Prostate gland (tissue), 2 donors: ENCODE measurements at regions not wholly inside any gene's neighbourhood (a gene's known extent, or its start where the extent isn't known, plus 50 kb on each side); places are given as distances from the start of the nearest gene placed in this dataset.

Experiments used
- DNase-seq: peaks from one replicate; pipeline ENCODE4 v3.0.0-alpha.2; 2019; ENCODE audit warnings: low spot score
- H3K27ac ChIP-seq, 2 donors: fragments of 200-600 bp; sonication (generic); 2 replicates each; pipeline ENCODE4 v1.5.1; 2017 to 2019
- H3K27me3 ChIP-seq: fragments of 200-600 bp; sonication (generic); replicated peaks from 2 replicates; pipeline ENCODE4 v1.5.1; 2019; ENCODE audit not compliant: insufficient read depth
- H3K36me3 ChIP-seq, 2 donors: fragments of 200-600 bp; sonication (generic); 1 replicate in 1 of 2; 2 replicates in 1 of 2; pipeline versions ENCODE4 v1.5.1 to v1.8.1; 2017 to 2019
- H3K4me1 ChIP-seq: fragments of 200-600 bp; sonication (generic); replicated peaks from 2 replicates; pipeline ENCODE4 v1.5.1; 2019
- H3K4me3 ChIP-seq, 2 donors: fragments of 200-600 bp; sonication (generic); 2 replicates each; pipeline ENCODE4 v1.5.1; 2017 to 2019
- H3K9me3 ChIP-seq: fragments of 200-600 bp; sonication (generic); 2 replicates; pipeline ENCODE4 v1.5.1; 2017
- CTCF ChIP-seq, 4 experiments: fragments of 200-600 bp in 2 of 4; fragments of 450-650 bp in 2 of 4; sonication (generic) in 2 of 4; IDR thresholded peaks; 1 replicate in 3 of 4; 2 replicates in 1 of 4; pipeline ENCODE4 v1.5.1; 2016 to 2019; ENCODE audit warnings: antibody characterized with exemption in 4 of 4, mild to moderate bottlenecking in 2 of 4, moderate library complexity in 2 of 4
- POLR2A ChIP-seq: fragments of 450-650 bp; IDR thresholded peaks from one replicate; pipeline ENCODE4 v1.6.1; 2016; ENCODE audit warnings: antibody characterized with exemption, mild to moderate bottlenecking
- POLR2AphosphoS5 ChIP-seq: sonication (generic); formaldehyde crosslinking; IDR thresholded peaks from one replicate; pipeline ENCODE4 v1.6.1; 2017; ENCODE audit warnings: antibody characterized with exemption
- WGBS: methylation state at CpG from one replicate; pipeline ENCODE4 v1.1.5; 2018; 5-methylcytosine and 5-hydroxymethylcytosine counted together
- intact Hi-C: fragments of 100-400 bp; cut with DNase I; formaldehyde crosslinking; loops from one replicate; pipeline ENCODE4 v1.14.2; 2022

GRCh38 chr6:62914530-62914929 lies 296.7 kb upstream of the FKBP1C start:
- TF ChIP-seq CTCF (IDR thresholded peaks at IDR 0.05) (no peak), POLR2AphosphoS5 (no peak), POLR2A (no peak)
- Histone ChIP-seq H3K4me1 (no peaks in the 10 kb centered on the region), H3K36me3 (no peaks in the 10 kb centered on the region), H3K9me3 (no peaks in the 10 kb centered on the region), H3K4me3 (no peak overlapping the region), H3K27me3 (no peaks in the 10 kb centered on the region), H3K27ac (no peak overlapping the region)
- 73% methylated on average over 4 of the region's 4 CpGs for WGBS
- intact Hi-C loops: no loop called here
- no peak for DNase-seq

GRCh38 chr6:62923728-62924127 lies 287.5 kb upstream of the FKBP1C start:
- Histone ChIP-seq H3K27me3 (no peaks in the 10 kb centered on the region), H3K9me3 (no peaks in the 10 kb centered on the region), H3K4me3 (no peak overlapping the region), H3K4me1 (no peaks in the 10 kb centered on the region), H3K36me3 (no peaks in the 10 kb centered on the region), H3K27ac (no peak overlapping the region)
- TF ChIP-seq CTCF (IDR thresholded peaks at IDR 0.05): no peak
- TF ChIP-seq POLR2A: no peak
- no peak for TF ChIP-seq POLR2AphosphoS5
- no peak for DNase-seq
- intact Hi-C loops: no loop called here

- no peaks in the 10 kb centered on the region for H3K27me3 ChIP-seq
- no peaks in the 10 kb centered on the region for H3K4me1 ChIP-seq
- 62% methylated on average over 3 of the region's 3 CpGs for WGBS
- intact Hi-C loops: no loop called here
- H3K4me3 ChIP-seq: no peak overlapping the region
- no peak for TF ChIP-seq POLR2AphosphoS5
- TF ChIP-seq CTCF (IDR thresholded peaks at IDR 0.05): no peak
- no peak for TF ChIP-seq POLR2A
- H3K36me3 ChIP-seq: no peaks in the 10 kb centered on the region
- no peak overlapping the region for H3K27ac ChIP-seq
- DNase-seq: no peak
- no peaks in the 10 kb centered on the region for H3K9me3 ChIP-seq
Observed at GRCh38 chr6:62940848-62941247, 270.4 kb upstream of the FKBP1C start.

GRCh38 chr6:62942000-62942399 lies 269.3 kb upstream of the FKBP1C start:
- intact Hi-C loops: no loop called here
- WGBS: 81% methylated on average over 3 of the region's 3 CpGs
- Histone ChIP-seq H3K4me3 (no peak overlapping the region), H3K27me3 (no peaks in the 10 kb centered on the region), H3K36me3 (no peaks in the 10 kb centered on the region), H3K9me3 (no peaks in the 10 kb centered on the region), H3K4me1 (no peaks in the 10 kb centered on the region), H3K27ac (no peak overlapping the region)
- DNase-seq: no peak
- no peak for TF ChIP-seq CTCF (IDR thresholded peaks at IDR 0.05)

GRCh38 chr6:62968834-62969233 lies 242.4 kb upstream of the FKBP1C start:
- Histone ChIP-seq H3K4me3 (no peak overlapping the region), H3K36me3 (no peaks in the 10 kb centered on the region), H3K27me3 (no peaks in the 10 kb centered on the region), H3K27ac (no peak overlapping the region), H3K4me1 (no peaks in the 10 kb centered on the region), H3K9me3 (no peaks in the 10 kb centered on the region)
- intact Hi-C loops: no loop called here
- DNase-seq: no peak
- TF ChIP-seq POLR2A (no peak), CTCF (IDR thresholded peaks at IDR 0.05) (no peak), POLR2AphosphoS5 (no peak)
- WGBS: 85% methylated on average over 2 of the region's 2 CpGs
